SK-N-SH (cell line): ENCODE measurements at regions not wholly inside any gene's neighbourhood (a gene's known extent, or its start where the extent isn't known, plus 50 kb on each side); places are given as distances from the start of the nearest gene placed in this dataset.

Experiments used
- CTCF ChIA-PET: fragments of 300-600, 350-600 bp; formaldehyde crosslinking; extraction: SDS; loops from one replicate; lab custom pipeline; 2021; lab: Yijun Ruan, JAX
- POLR2A ChIA-PET: fragments of 350-600 bp; sonication (Branson Sonifier 250); formaldehyde crosslinking; extraction: SDS; loops from one replicate; lab custom pipeline; 2020; ENCODE audit warnings: antibody characterized with exemption, inconsistent platforms; lab: Yijun Ruan, JAX
- DNase-seq: peaks from one replicate; pipeline ENCODE4 v3.0.0; 2012
- H2AFZ ChIP-seq: fragments of 200-600 bp; sonication (generic); 2 replicates; pipeline ENCODE4 v1.8.1; 2016; ENCODE audit warnings: antibody characterized with exemption, mild to moderate bottlenecking, low read depth
- H3F3A ChIP-seq: fragments of 200-600 bp; sonication (generic); replicated peaks from 2 replicates; pipeline ENCODE3; 2016; ENCODE audit warnings: antibody characterized with exemption, mild to moderate bottlenecking; ENCODE audit not compliant: insufficient read depth
- H3K27ac ChIP-seq, 2 experiments: fragments of 200-500 bp in 1 of 2; fragments of 200-600 bp in 1 of 2; sonication (Bioruptor generic) in 1 of 2; sonication (generic), shearing (Covaris generic) in 1 of 2; 2 replicates each; pipeline versions ENCODE4 v1.5.1 to v1.6.1; 2014 to 2016; ENCODE audit warnings: low read depth in 2 of 2, inconsistent platforms in 1 of 2, low read length in 1 of 2, mild to moderate bottlenecking in 1 of 2, mixed read lengths in 1 of 2
- H3K27me3 ChIP-seq: fragments of 200-600 bp; sonication (generic), shearing (Covaris generic); 2 replicates; pipeline ENCODE4 v1.6.1; 2016; ENCODE audit warnings: mixed run types; ENCODE audit not compliant: insufficient read depth
- H3K36me3 ChIP-seq, 2 experiments: fragments of 200-500 bp in 1 of 2; fragments of 200-600 bp in 1 of 2; sonication (Bioruptor generic) in 1 of 2; sonication (generic) in 1 of 2; replicated peaks in 1 of 2; 2 replicates each; pipeline versions ENCODE3 to v1.5.1; 2014 to 2016; ENCODE audit warnings: low read length in 1 of 2, mild to moderate bottlenecking in 1 of 2; ENCODE audit not compliant: insufficient read depth in 2 of 2, control insufficient read depth in 1 of 2
- H3K4me1 ChIP-seq, 2 experiments: fragments of 200-500 bp in 1 of 2; fragments of 200-600 bp in 1 of 2; sonication (Bioruptor generic) in 1 of 2; sonication (generic), shearing (Covaris generic) in 1 of 2; 2 replicates each; pipeline versions ENCODE4 v1.5.1 to v1.6.1; 2014 to 2016; ENCODE audit warnings: low read depth in 1 of 2, low read length in 1 of 2, mixed run types in 1 of 2; ENCODE audit not compliant: insufficient read depth in 2 of 2, control insufficient read depth in 1 of 2
- H3K4me2 ChIP-seq: fragments of 200-600 bp; sonication (generic), shearing (Covaris generic); 2 replicates; pipeline ENCODE4 v1.6.1; 2017; ENCODE audit warnings: mixed run types
- H3K4me3 ChIP-seq, 2 experiments: fragments of 200-500 bp in 1 of 2; fragments of 200-600 bp in 1 of 2; sonication (Bioruptor generic) in 1 of 2; sonication (generic), shearing (Covaris generic) in 1 of 2; 2 replicates each; pipeline versions ENCODE4 v1.5.1 to v1.8.1; 2014 to 2016; ENCODE audit warnings: low read depth in 2 of 2, inconsistent platforms in 1 of 2, low read length in 1 of 2, mild to moderate bottlenecking in 1 of 2, mixed read lengths in 1 of 2, moderate library complexity in 1 of 2
- H3K79me2 ChIP-seq: fragments of 200-600 bp; sonication (generic); 2 replicates; pipeline ENCODE4 v1.8.1; 2017; ENCODE audit warnings: mild to moderate bottlenecking; ENCODE audit not compliant: insufficient read depth
- H3K9ac ChIP-seq: fragments of 200-600 bp; sonication (generic); 2 replicates; pipeline ENCODE4 v1.6.1; 2017; ENCODE audit warnings: mixed run types
- H3K9me2 ChIP-seq: fragments of 200-600 bp; sonication (generic); 2 replicates; pipeline ENCODE4 v1.6.1; 2017; ENCODE audit warnings: mixed run types
- H3K9me3 ChIP-seq: fragments of 200-600 bp; sonication (generic); 2 replicates; pipeline ENCODE4 v1.6.1; 2017; ENCODE audit warnings: mixed run types, mild to moderate bottlenecking, moderate library complexity
- H4K20me1 ChIP-seq: fragments of 200-600 bp; sonication (generic); 2 replicates; pipeline ENCODE4 v1.6.1; 2017; ENCODE audit warnings: mild to moderate bottlenecking, mixed run types; ENCODE audit not compliant: insufficient read depth
- CTCF ChIP-seq: fragments of 200-600 bp; sonication (generic); IDR thresholded peaks from 2 replicates; pipeline ENCODE4 v1.6.1; 2017; ENCODE audit warnings: antibody characterized with exemption, mild to moderate bottlenecking, moderate library complexity
- EP300 ChIP-seq, 2 experiments: IDR thresholded peaks; 2 replicates each; pipeline versions ENCODE4 v1.4.0 to v1.6.1; 2012; ENCODE audit warnings: borderline replicate concordance in 1 of 2, low read depth in 1 of 2, low read length in 1 of 2
- FOSL2 ChIP-seq: IDR thresholded peaks from 2 replicates; pipeline ENCODE4 v1.4.0; 2012; ENCODE audit warnings: low read depth, mild to moderate bottlenecking, moderate library complexity, borderline replicate concordance
- IRF3 ChIP-seq: fragments of 150-350 bp; IDR thresholded peaks from 2 replicates; pipeline ENCODE4 v1.6.1; 2016; ENCODE audit warnings: mild to moderate bottlenecking, low read depth, low read length
- MAX ChIP-seq: IDR thresholded peaks from 2 replicates; pipeline ENCODE4 v1.4.0; 2012; ENCODE audit warnings: low read depth
- MEF2A ChIP-seq: IDR thresholded peaks from 2 replicates; pipeline ENCODE4 v1.4.0; 2012; ENCODE audit warnings: low read depth, borderline replicate concordance
- MXI1 ChIP-seq: IDR thresholded peaks from 2 replicates; pipeline ENCODE4 v1.6.1; 2012; ENCODE audit warnings: mild to moderate bottlenecking, low read depth, low read length, improper control_type of control experiment
- NFIC ChIP-seq: IDR thresholded peaks from 2 replicates; pipeline ENCODE4 v1.4.0; 2012; ENCODE audit warnings: borderline replicate concordance
- RAD21 ChIP-seq: IDR thresholded peaks from 2 replicates; pipeline ENCODE4 v1.6.1; 2012; ENCODE audit warnings: mild to moderate bottlenecking, low read length
- RCOR1 ChIP-seq: fragments of 150-350 bp; IDR thresholded peaks from 2 replicates; pipeline ENCODE4 v1.6.1; 2017; ENCODE audit warnings: antibody characterized with exemption, low read length
- RXRA ChIP-seq: IDR thresholded peaks from 2 replicates; pipeline ENCODE4 v1.4.0; 2012; ENCODE audit warnings: low read depth, mild to moderate bottlenecking, borderline replicate concordance
- SIN3A ChIP-seq: IDR thresholded peaks from 2 replicates; pipeline ENCODE4 v1.6.1; 2012; ENCODE audit warnings: low read depth, mild to moderate bottlenecking, low read length, moderate library complexity, borderline replicate concordance
- SMC3 ChIP-seq: IDR thresholded peaks from 2 replicates; pipeline ENCODE4 v1.6.1; 2012; ENCODE audit warnings: low read depth, low read length, improper control_type of control experiment
- TCF12 ChIP-seq: IDR thresholded peaks from 2 replicates; pipeline ENCODE4 v1.4.0; 2012
- USF2 ChIP-seq: fragments of 150-350 bp; IDR thresholded peaks from 2 replicates; pipeline ENCODE4 v1.6.1; 2017; ENCODE audit warnings: antibody characterized with exemption, low read length, low read depth, borderline replicate concordance
- ZBTB33 ChIP-seq: IDR thresholded peaks from 2 replicates; pipeline ENCODE4 v1.4.0; 2012; ENCODE audit warnings: low read depth, borderline replicate concordance
- WGBS: methylation state at CpG from one replicate; pipeline ENCODE4 v1.1.6; 2017; ENCODE audit warnings: low lambda C conversion rate; 5-methylcytosine and 5-hydroxymethylcytosine counted together
- TF ChIP-seq, protein P1 (sequence below): IDR thresholded peaks from 2 replicates; pipeline ENCODE4 v1.4.0; 2012; ENCODE audit warnings: low read depth, borderline replicate concordance

GRCh38 chr9:82475584-82476301 lies 487.2 kb downstream of the SPATA31D1 start:
- H3F3A ChIP-seq = no peaks in the 10 kb centered on the region
- TF ChIP-seq MXI1 = no peak
- TF ChIP-seq EP300 (IDR thresholded peaks at IDR 0.05; ENCODE audit: borderline replicate concordance in 1 of 2, low read depth in 1 of 2, low read length in 1 of 2) = no peak
- TF ChIP-seq MEF2A = no peak
- TF ChIP-seq, protein P1, sequence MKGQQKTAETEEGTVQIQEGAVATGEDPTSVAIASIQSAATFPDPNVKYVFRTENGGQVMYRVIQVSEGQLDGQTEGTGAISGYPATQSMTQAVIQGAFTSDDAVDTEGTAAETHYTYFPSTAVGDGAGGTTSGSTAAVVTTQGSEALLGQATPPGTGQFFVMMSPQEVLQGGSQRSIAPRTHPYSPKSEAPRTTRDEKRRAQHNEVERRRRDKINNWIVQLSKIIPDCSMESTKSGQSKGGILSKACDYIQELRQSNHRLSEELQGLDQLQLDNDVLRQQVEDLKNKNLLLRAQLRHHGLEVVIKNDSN = no peak
- no peak for TF ChIP-seq RXRA
- no peak for TF ChIP-seq USF2
- no peak for TF ChIP-seq FOSL2
- TF ChIP-seq ZBTB33 = no peak
- TF ChIP-seq SIN3A = no peak
- no peak for TF ChIP-seq RCOR1
- TF ChIP-seq SMC3 = no peak
- TF ChIP-seq MAX = no peak
- TF ChIP-seq NFIC = no peak
- no peak overlapping the region for H3K9ac ChIP-seq
- H4K20me1 ChIP-seq = no peaks in the 10 kb centered on the region
- ChIA-PET CTCF (interaction anchor here (1.0 to 1.4 kb wide), 2 partner anchors 10 to 57 kb away, joined by 3 read pairs; no protein-coding TSS in a partner anchor), POLR2A (no interaction called here)
- no peak overlapping the region for H3K4me3 ChIP-seq
- H3K36me3 ChIP-seq = no peaks in the 10 kb centered on the region
- no peaks in the 10 kb centered on the region for H3K79me2 ChIP-seq
- no peaks in the 10 kb centered on the region; the same call in 1 of the 2 replicates for H3K9me2 ChIP-seq
- H3K27me3 ChIP-seq = no peaks in the 10 kb centered on the region
- no peak for DNase-seq
- no peaks in the 10 kb centered on the region for H3K9me3 ChIP-seq
- no peak overlapping the region for H3K27ac ChIP-seq
- 60% methylated on average over 4 of the region's 4 CpGs for WGBS
- no peak overlapping the region for H2AFZ ChIP-seq
- no peaks in the 10 kb centered on the region for H3K4me1 ChIP-seq
- H3K4me2 ChIP-seq = no peak overlapping the region

GRCh38 chr9:82480921-82481320 lies 492.3 kb downstream of the SPATA31D1 start:
- 29% methylated on average over 2 of the region's 2 CpGs for WGBS
- POLR2A ChIA-PET = no interaction called here
- no peak for TF ChIP-seq SIN3A
- no peak for TF ChIP-seq IRF3
- TF ChIP-seq RXRA = no peak
- TF ChIP-seq ZBTB33 = no peak
- TF ChIP-seq TCF12 = no peak
- TF ChIP-seq NFIC = no peak
- TF ChIP-seq EP300 (IDR thresholded peaks at IDR 0.05; ENCODE audit: borderline replicate concordance in 1 of 2, low read depth in 1 of 2, low read length in 1 of 2) = no peak
- TF ChIP-seq RAD21 = no peak
- no peak for TF ChIP-seq CTCF

More at GRCh38 chr9:82480921-82481320, 492.3 kb downstream of the SPATA31D1 start:
- Histone ChIP-seq H3K36me3 (no peaks in the 10 kb centered on the region), H3F3A (no peaks in the 10 kb centered on the region), H3K4me2 (no peak overlapping the region), H3K27me3 (no peaks in the 10 kb centered on the region), H2AFZ (no peak overlapping the region), H3K4me1 (no peaks in the 10 kb centered on the region), H3K27ac (no peak overlapping the region), H3K79me2 (no peaks in the 10 kb centered on the region), H3K4me3 (no peak overlapping the region), H3K9me2 (no peaks in the 10 kb centered on the region), H4K20me1 (no peaks in the 10 kb centered on the region), H3K9me3 (no peaks in the 10 kb centered on the region), H3K9ac (no peak overlapping the region)
- CTCF ChIA-PET = interaction anchor here (1.0 to 1.8 kb wide), 2 partner anchors 9 to 14 kb away, joined by 3 to 4 read pairs; no protein-coding TSS in a partner anchor
- no peak for DNase-seq
